ENCODE measurements at regions not wholly inside any gene's neighbourhood (a gene's known extent, or its start where the extent isn't known, plus 50 kb on each side); places are given as distances from the start of the nearest gene placed in this dataset.

- H4K20me1 ChIP-seq (replicated peaks; ENCODE audit: insufficient read depth), result no peaks in the 10 kb centered on the region
- H3K4me1 Mint-ChIP-seq, result peaks cover 4% of the 10 kb centered on the region; the same call in 2 of the 3 replicates
- no peak overlapping the region for H3K27ac ChIP-seq (ENCODE audit: low read depth)
- ATAC-seq (no peak), DNase-seq (ENCODE audit: low spot score) (no peak)
- H3F3A ChIP-seq (replicated peaks; ENCODE audit: low read depth), result no peaks in the 10 kb centered on the region
- no peak overlapping the region for H3K27ac Mint-ChIP-seq
- TF ChIP-seq ZNF331 (CRISPR knock-in tag; IDR thresholded peaks at IDR 0.05; ENCODE audit: low read depth), result no peak
- TF ChIP-seq, protein P1, sequence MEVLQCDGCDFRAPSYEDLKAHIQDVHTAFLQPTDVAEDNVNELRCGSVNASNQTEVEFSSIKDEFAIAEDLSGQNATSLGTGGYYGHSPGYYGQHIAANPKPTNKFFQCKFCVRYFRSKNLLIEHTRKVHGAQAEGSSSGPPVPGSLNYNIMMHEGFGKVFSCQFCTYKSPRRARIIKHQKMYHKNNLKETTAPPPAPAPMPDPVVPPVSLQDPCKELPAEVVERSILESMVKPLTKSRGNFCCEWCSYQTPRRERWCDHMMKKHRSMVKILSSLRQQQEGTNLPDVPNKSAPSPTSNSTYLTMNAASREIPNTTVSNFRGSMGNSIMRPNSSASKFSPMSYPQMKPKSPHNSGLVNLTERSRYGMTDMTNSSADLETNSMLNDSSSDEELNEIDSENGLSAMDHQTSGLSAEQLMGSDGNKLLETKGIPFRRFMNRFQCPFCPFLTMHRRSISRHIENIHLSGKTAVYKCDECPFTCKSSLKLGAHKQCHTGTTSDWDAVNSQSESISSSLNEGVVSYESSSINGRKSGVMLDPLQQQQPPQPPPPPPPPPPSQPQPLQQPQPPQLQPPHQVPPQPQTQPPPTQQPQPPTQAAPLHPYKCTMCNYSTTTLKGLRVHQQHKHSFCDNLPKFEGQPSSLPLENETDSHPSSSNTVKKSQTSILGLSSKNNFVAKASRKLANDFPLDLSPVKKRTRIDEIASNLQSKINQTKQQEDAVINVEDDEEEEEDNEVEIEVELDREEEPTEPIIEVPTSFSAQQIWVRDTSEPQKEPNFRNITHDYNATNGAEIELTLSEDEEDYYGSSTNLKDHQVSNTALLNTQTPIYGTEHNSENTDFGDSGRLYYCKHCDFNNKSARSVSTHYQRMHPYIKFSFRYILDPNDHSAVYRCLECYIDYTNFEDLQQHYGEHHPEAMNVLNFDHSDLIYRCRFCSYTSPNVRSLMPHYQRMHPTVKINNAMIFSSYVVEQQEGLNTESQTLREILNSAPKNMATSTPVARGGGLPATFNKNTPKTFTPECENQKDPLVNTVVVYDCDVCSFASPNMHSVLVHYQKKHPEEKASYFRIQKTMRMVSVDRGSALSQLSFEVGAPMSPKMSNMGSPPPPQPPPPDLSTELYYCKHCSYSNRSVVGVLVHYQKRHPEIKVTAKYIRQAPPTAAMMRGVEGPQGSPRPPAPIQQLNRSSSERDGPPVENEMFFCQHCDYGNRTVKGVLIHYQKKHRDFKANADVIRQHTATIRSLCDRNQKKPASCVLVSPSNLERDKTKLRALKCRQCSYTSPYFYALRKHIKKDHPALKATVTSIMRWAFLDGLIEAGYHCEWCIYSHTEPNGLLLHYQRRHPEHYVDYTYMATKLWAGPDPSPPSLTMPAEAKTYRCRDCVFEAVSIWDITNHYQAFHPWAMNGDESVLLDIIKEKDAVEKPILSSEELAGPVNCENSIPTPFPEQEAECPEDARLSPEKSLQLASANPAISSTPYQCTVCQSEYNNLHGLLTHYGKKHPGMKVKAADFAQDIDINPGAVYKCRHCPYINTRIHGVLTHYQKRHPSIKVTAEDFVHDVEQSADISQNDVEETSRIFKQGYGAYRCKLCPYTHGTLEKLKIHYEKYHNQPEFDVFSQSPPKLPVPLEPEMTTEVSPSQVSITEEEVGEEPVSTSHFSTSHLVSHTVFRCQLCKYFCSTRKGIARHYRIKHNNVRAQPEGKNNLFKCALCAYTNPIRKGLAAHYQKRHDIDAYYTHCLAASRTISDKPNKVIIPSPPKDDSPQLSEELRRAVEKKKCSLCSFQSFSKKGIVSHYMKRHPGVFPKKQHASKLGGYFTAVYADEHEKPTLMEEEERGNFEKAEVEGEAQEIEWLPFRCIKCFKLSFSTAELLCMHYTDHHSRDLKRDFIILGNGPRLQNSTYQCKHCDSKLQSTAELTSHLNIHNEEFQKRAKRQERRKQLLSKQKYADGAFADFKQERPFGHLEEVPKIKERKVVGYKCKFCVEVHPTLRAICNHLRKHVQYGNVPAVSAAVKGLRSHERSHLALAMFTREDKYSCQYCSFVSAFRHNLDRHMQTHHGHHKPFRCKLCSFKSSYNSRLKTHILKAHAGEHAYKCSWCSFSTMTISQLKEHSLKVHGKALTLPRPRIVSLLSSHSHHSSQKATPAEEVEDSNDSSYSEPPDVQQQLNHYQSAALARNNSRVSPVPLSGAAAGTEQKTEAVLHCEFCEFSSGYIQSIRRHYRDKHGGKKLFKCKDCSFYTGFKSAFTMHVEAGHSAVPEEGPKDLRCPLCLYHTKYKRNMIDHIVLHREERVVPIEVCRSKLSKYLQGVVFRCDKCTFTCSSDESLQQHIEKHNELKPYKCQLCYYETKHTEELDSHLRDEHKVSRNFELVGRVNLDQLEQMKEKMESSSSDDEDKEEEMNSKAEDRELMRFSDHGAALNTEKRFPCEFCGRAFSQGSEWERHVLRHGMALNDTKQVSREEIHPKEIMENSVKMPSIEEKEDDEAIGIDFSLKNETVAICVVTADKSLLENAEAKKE (CRISPR knock-in tag; IDR thresholded peaks at IDR 0.05), result no peak
- no peak for TF ChIP-seq EZH2phosphoT487 (IDR thresholded peaks at IDR 0.05; ENCODE audit: unreplicated experiment)
- TF ChIP-seq, protein P2, sequence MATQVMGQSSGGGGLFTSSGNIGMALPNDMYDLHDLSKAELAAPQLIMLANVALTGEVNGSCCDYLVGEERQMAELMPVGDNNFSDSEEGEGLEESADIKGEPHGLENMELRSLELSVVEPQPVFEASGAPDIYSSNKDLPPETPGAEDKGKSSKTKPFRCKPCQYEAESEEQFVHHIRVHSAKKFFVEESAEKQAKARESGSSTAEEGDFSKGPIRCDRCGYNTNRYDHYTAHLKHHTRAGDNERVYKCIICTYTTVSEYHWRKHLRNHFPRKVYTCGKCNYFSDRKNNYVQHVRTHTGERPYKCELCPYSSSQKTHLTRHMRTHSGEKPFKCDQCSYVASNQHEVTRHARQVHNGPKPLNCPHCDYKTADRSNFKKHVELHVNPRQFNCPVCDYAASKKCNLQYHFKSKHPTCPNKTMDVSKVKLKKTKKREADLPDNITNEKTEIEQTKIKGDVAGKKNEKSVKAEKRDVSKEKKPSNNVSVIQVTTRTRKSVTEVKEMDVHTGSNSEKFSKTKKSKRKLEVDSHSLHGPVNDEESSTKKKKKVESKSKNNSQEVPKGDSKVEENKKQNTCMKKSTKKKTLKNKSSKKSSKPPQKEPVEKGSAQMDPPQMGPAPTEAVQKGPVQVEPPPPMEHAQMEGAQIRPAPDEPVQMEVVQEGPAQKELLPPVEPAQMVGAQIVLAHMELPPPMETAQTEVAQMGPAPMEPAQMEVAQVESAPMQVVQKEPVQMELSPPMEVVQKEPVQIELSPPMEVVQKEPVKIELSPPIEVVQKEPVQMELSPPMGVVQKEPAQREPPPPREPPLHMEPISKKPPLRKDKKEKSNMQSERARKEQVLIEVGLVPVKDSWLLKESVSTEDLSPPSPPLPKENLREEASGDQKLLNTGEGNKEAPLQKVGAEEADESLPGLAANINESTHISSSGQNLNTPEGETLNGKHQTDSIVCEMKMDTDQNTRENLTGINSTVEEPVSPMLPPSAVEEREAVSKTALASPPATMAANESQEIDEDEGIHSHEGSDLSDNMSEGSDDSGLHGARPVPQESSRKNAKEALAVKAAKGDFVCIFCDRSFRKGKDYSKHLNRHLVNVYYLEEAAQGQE (IDR thresholded peaks at IDR 0.05; ENCODE audit: unreplicated experiment), result no peak
- no peak for TF ChIP-seq POLR2AphosphoS5 (IDR thresholded peaks at IDR 0.05; ENCODE audit: low read depth)
- TF ChIP-seq EZH2 (IDR thresholded peaks at IDR 0.05; ENCODE audit: low read depth, unreplicated experiment), result no peak
- no peak for TF ChIP-seq NANOG (IDR thresholded peaks at IDR 0.05; ENCODE audit: borderline replicate concordance)
- H3K36me3 ChIP-seq (ENCODE audit: insufficient read depth), result 0 out of 2 replicates have a peak, but pooled peaks cover under 1% of the 10 kb centered on the region
- H3K27me3 ChIP-seq (ENCODE audit: insufficient read depth), result no peaks in the 10 kb centered on the region
- H3K4me1 ChIP-seq (ENCODE audit: insufficient read depth), result no peaks in the 10 kb centered on the region; the same call in 1 of the 2 replicates
- H3K27me3 Mint-ChIP-seq (ENCODE audit: insufficient read depth, low read depth, poor library complexity), result no peaks in the 10 kb centered on the region
- peaks cover 26% of the 10 kb centered on the region for H3K9me3 Mint-ChIP-seq
- H3K36me3 Mint-ChIP-seq (ENCODE audit: low read depth), result peaks cover 13% of the 10 kb centered on the region
- no peaks in the 10 kb centered on the region for H3K9me2 ChIP-seq (ENCODE audit: insufficient read depth)
- H2AFZ ChIP-seq, result 0 out of 2 replicates have a peak overlapping the region, but pooled peaks have one; percentile 29
- H3K4me3 ChIP-seq, result no peak overlapping the region
- no peak overlapping the region for H3K4me3 Mint-ChIP-seq
- H3K79me2 ChIP-seq (replicated peaks; ENCODE audit: insufficient read depth), result no peaks in the 10 kb centered on the region
- no peak overlapping the region for H3K4me2 ChIP-seq
Measured at GRCh38 chr3:20462723-20463122, 276.7 kb upstream of the SGO1 start.
